ENCODE measurements at regions not wholly inside any gene's neighbourhood (a gene's known extent, or its start where the extent isn't known, plus 50 kb on each side); places are given as distances from the start of the nearest gene placed in this dataset.

DNA sequence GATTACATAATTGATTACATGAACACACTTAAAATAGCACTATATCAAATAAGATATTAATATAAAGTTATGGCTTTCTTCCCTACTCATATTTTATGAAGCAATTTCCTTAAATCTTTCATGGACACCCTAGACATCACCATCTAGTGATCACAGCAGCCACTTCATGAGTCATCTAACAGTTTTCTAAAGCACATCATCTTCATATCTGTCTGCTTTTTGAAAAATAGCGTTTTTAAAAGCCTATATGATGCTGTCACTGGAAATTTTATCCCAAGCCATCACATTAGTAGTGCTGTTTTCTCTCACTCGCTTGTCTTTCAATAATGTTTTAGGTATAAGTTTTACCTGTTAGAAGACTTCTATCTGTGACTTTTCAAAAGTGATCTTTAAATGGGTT, 326.1 kb downstream of the SLITRK6 start:
- TF ChIP-seq, protein P1, sequence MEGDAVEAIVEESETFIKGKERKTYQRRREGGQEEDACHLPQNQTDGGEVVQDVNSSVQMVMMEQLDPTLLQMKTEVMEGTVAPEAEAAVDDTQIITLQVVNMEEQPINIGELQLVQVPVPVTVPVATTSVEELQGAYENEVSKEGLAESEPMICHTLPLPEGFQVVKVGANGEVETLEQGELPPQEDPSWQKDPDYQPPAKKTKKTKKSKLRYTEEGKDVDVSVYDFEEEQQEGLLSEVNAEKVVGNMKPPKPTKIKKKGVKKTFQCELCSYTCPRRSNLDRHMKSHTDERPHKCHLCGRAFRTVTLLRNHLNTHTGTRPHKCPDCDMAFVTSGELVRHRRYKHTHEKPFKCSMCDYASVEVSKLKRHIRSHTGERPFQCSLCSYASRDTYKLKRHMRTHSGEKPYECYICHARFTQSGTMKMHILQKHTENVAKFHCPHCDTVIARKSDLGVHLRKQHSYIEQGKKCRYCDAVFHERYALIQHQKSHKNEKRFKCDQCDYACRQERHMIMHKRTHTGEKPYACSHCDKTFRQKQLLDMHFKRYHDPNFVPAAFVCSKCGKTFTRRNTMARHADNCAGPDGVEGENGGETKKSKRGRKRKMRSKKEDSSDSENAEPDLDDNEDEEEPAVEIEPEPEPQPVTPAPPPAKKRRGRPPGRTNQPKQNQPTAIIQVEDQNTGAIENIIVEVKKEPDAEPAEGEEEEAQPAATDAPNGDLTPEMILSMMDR (IDR thresholded peaks at IDR 0.05): no peak
- TF ChIP-seq EZH2 (IDR thresholded peaks at IDR 0.05) (no peak), EZH2phosphoT487 (IDR thresholded peaks at IDR 0.05) (no peak)
